Loucy (cell line): ENCODE measurements at regions not wholly inside any gene's neighbourhood (a gene's known extent, or its start where the extent isn't known, plus 50 kb on each side); places are given as distances from the start of the nearest gene placed in this dataset.

Experiments used
- EZH2phosphoT487 ChIP-seq: fragments of 200-600 bp; IDR thresholded peaks from 2 replicates; pipeline ENCODE4 v1.6.1; 2018; ENCODE audit warnings: antibody characterized with exemption, mild to moderate bottlenecking, moderate library complexity, borderline replicate concordance
- TF ChIP-seq, protein P1 (sequence below): fragments of 200-600 bp; sonication (generic); conservative IDR thresholded peaks from 2 replicates; pipeline ENCODE4 v1.5.1; 2014; ENCODE audit warnings: mild to moderate bottlenecking, antibody characterized with exemption, low read length

DNA sequence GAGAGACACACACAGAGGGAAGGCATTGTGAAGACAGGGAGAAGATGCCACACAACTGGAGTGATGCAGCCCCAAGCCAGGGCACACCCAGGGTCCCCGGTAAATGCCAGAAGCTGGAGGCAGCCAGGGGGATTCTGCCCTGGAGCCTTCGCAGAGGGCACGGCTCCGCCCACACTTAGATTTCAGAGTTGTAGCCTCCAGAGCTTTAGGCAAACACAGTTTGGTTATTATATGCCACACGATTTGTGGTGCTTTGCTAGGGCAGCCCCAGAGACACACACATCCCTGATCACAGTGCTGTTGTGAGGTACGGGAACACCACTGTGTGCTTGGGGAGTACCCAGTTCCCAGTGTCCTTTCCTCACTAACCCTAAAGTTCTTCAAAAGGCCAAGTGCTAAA, 280.6 kb downstream of the SMOC2 start:
- TF ChIP-seq, protein P1, sequence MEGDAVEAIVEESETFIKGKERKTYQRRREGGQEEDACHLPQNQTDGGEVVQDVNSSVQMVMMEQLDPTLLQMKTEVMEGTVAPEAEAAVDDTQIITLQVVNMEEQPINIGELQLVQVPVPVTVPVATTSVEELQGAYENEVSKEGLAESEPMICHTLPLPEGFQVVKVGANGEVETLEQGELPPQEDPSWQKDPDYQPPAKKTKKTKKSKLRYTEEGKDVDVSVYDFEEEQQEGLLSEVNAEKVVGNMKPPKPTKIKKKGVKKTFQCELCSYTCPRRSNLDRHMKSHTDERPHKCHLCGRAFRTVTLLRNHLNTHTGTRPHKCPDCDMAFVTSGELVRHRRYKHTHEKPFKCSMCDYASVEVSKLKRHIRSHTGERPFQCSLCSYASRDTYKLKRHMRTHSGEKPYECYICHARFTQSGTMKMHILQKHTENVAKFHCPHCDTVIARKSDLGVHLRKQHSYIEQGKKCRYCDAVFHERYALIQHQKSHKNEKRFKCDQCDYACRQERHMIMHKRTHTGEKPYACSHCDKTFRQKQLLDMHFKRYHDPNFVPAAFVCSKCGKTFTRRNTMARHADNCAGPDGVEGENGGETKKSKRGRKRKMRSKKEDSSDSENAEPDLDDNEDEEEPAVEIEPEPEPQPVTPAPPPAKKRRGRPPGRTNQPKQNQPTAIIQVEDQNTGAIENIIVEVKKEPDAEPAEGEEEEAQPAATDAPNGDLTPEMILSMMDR: no peak
- TF ChIP-seq EZH2phosphoT487: no peak
